Transverse colon (tissue), 3 donors: ENCODE measurements at regions not wholly inside any gene's neighbourhood (a gene's known extent, or its start where the extent isn't known, plus 50 kb on each side); places are given as distances from the start of the nearest gene placed in this dataset.

Source experiments
- EP300 ChIP-seq: sonication (generic); formaldehyde crosslinking; IDR thresholded peaks from one replicate; pipeline ENCODE4 v1.6.1; 2017; ENCODE audit warnings: antibody characterized with exemption, low read depth
- TF ChIP-seq, protein P1 (sequence below), 5 experiments: fragments of 200-600 bp in 3 of 5; fragments of 450-650 bp in 2 of 5; sonication (generic) in 3 of 5; IDR thresholded peaks; 1 replicate in 2 of 5; 2 replicates in 3 of 5; pipeline ENCODE4 v1.5.1; 2016 to 2017; ENCODE audit warnings: antibody characterized with exemption in 5 of 5, inconsistent platforms in 3 of 5, mild to moderate bottlenecking in 2 of 5, moderate library complexity in 1 of 5

- no peak for TF ChIP-seq EP300
- TF ChIP-seq, protein P1, sequence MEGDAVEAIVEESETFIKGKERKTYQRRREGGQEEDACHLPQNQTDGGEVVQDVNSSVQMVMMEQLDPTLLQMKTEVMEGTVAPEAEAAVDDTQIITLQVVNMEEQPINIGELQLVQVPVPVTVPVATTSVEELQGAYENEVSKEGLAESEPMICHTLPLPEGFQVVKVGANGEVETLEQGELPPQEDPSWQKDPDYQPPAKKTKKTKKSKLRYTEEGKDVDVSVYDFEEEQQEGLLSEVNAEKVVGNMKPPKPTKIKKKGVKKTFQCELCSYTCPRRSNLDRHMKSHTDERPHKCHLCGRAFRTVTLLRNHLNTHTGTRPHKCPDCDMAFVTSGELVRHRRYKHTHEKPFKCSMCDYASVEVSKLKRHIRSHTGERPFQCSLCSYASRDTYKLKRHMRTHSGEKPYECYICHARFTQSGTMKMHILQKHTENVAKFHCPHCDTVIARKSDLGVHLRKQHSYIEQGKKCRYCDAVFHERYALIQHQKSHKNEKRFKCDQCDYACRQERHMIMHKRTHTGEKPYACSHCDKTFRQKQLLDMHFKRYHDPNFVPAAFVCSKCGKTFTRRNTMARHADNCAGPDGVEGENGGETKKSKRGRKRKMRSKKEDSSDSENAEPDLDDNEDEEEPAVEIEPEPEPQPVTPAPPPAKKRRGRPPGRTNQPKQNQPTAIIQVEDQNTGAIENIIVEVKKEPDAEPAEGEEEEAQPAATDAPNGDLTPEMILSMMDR (IDR thresholded peaks at IDR 0.05), result no peak
These were observed 190.4 kb upstream of the MCHR2 start for GRCh38 chr6:100184473-100184872.
